ENCODE measurements at regions not wholly inside any gene's neighbourhood (a gene's known extent, or its start where the extent isn't known, plus 50 kb on each side); places are given as distances from the start of the nearest gene placed in this dataset.

GRCh38 chr11:103779054-103779453 lies 257.4 kb upstream of the DDI1 start:
- TF ChIP-seq CTCF (IDR thresholded peaks at IDR 0.05) (no peak), REST (IDR thresholded peaks at IDR 0.05; ENCODE audit: insufficient read depth in 1 of 2, low read depth in 2 of 2, low read length in 1 of 2) (no peak), POLR2AphosphoS5 (IDR thresholded peaks at IDR 0.05; ENCODE audit: low read depth, low read length) (no peak)
